Smooth muscle cell (in vitro differentiated cells): ENCODE measurements at regions not wholly inside any gene's neighbourhood (a gene's known extent, or its start where the extent isn't known, plus 50 kb on each side); places are given as distances from the start of the nearest gene placed in this dataset.

Experiments used
- DNase-seq: peaks from one replicate; lab custom pipeline; 2025; ENCODE audit not compliant: unreplicated experiment; lab: John Stamatoyannopoulos, UW
- H2AFZ ChIP-seq: fragments of 200-600 bp; sonication (generic); 2 replicates; pipeline ENCODE4 v1.6.0; 2016; ENCODE audit warnings: antibody characterized with exemption, low read depth, mild to moderate bottlenecking
- H3F3A ChIP-seq: fragments of 200-600 bp; sonication (generic); 2 replicates; pipeline ENCODE4 v1.6.0; 2017; ENCODE audit warnings: antibody characterized with exemption, low read depth
- H3K27ac ChIP-seq: fragments of 200-600 bp; sonication (generic); 2 replicates; pipeline ENCODE4 v1.5.1; 2016; ENCODE audit warnings: low read depth, mild to moderate bottlenecking
- H3K27me3 ChIP-seq: fragments of 200-600 bp; sonication (generic); 2 replicates; pipeline ENCODE4 v1.6.1; 2016; ENCODE audit warnings: low read depth, mild to moderate bottlenecking
- H3K36me3 ChIP-seq: fragments of 200-600 bp; sonication (generic); 2 replicates; pipeline ENCODE4 v1.5.1; 2016; ENCODE audit warnings: low read depth
- H3K4me1 ChIP-seq: fragments of 200-600 bp; sonication (generic); 2 replicates; pipeline ENCODE4 v1.5.1; 2016; ENCODE audit warnings: low read depth
- H3K4me2 ChIP-seq: fragments of 200-600 bp; sonication (generic); 2 replicates; pipeline ENCODE4 v1.6.0; 2016; ENCODE audit warnings: mild to moderate bottlenecking
- H3K4me3 ChIP-seq: fragments of 200-600 bp; sonication (generic); 2 replicates; pipeline ENCODE4 v1.5.1; 2016; ENCODE audit warnings: mild to moderate bottlenecking
- H3K79me2 ChIP-seq: fragments of 200-600 bp; sonication (generic); 2 replicates; pipeline ENCODE4 v1.6.0; 2016; ENCODE audit warnings: low read depth, mild to moderate bottlenecking
- H3K9ac ChIP-seq: fragments of 200-600 bp; sonication (generic); 2 replicates; pipeline ENCODE4 v1.6.0; 2016; ENCODE audit warnings: low read depth
- H3K9me3 ChIP-seq: fragments of 200-600 bp; sonication (generic); replicated peaks from 2 replicates; pipeline ENCODE4 v1.5.1; 2016; ENCODE audit warnings: low read depth
- H4K20me1 ChIP-seq: fragments of 200-600 bp; sonication (generic); 2 replicates; pipeline ENCODE4 v1.6.0; 2016; ENCODE audit warnings: low read depth
- CTCF ChIP-seq: fragments of 200-600 bp; sonication (generic); IDR thresholded peaks from 2 replicates; pipeline ENCODE4 v1.5.1; 2017; ENCODE audit warnings: borderline replicate concordance, mild to moderate bottlenecking, antibody characterized with exemption; ENCODE audit not compliant: insufficient read depth, poor library complexity, severe bottlenecking
- WGBS: methylation state at CpG from one replicate; pipeline ENCODE4 v1.1.7; 2016; ENCODE audit warnings: low lambda C conversion rate; 5-methylcytosine and 5-hydroxymethylcytosine counted together

GRCh38 chr3:156035158-156035557 lies 85.2 kb upstream of the KCNAB1 start:
- 69% methylated on average over 1 of the region's 1 CpG for WGBS

GRCh38 chr3:156036258-156037053 lies 83.9 kb upstream of the KCNAB1 start:
- Histone ChIP-seq H3K79me2 (no peaks in the 10 kb centered on the region), H3K36me3 (no peaks in the 10 kb centered on the region)
- TF ChIP-seq CTCF: no peak

More at GRCh38 chr3:156035158-156035557, 85.2 kb upstream of the KCNAB1 start:
- no peak overlapping the region for H3K27ac ChIP-seq
- no peaks in the 10 kb centered on the region for H3K79me2 ChIP-seq
- no peak overlapping the region for H3K4me3 ChIP-seq
- no peaks in the 10 kb centered on the region for H3K9me3 ChIP-seq
- no peak for DNase-seq
- H2AFZ ChIP-seq: no peak overlapping the region
- H4K20me1 ChIP-seq: no peaks in the 10 kb centered on the region
- no peaks in the 10 kb centered on the region for H3K4me1 ChIP-seq
- no peaks in the 10 kb centered on the region for H3K36me3 ChIP-seq
- no peaks in the 10 kb centered on the region for H3K27me3 ChIP-seq
- no peaks in the 10 kb centered on the region for H3F3A ChIP-seq
- no peak overlapping the region for H3K9ac ChIP-seq
- no peak for TF ChIP-seq CTCF
- no peak overlapping the region for H3K4me2 ChIP-seq

GRCh38 chr3:156037356-156037755 lies 83.0 kb upstream of the KCNAB1 start:
- DNase-seq: no peak
- no peak overlapping the region for H3K9ac ChIP-seq
- H3K4me3 ChIP-seq: no peak overlapping the region
- H3K4me1 ChIP-seq: no peaks in the 10 kb centered on the region
- no peak overlapping the region for H2AFZ ChIP-seq
- TF ChIP-seq CTCF: no peak
- no peaks in the 10 kb centered on the region for H3K79me2 ChIP-seq
- no peaks in the 10 kb centered on the region for H4K20me1 ChIP-seq
- no peaks in the 10 kb centered on the region for H3K9me3 ChIP-seq
- H3K36me3 ChIP-seq: no peaks in the 10 kb centered on the region
- H3F3A ChIP-seq: no peaks in the 10 kb centered on the region
- no peak overlapping the region for H3K27ac ChIP-seq
- no peak overlapping the region for H3K4me2 ChIP-seq
- H3K27me3 ChIP-seq: no peaks in the 10 kb centered on the region

More at GRCh38 chr3:156036258-156037053, 83.9 kb upstream of the KCNAB1 start:
- Histone ChIP-seq H3K4me1 (no peaks in the 10 kb centered on the region), H3F3A (no peaks in the 10 kb centered on the region), H4K20me1 (no peaks in the 10 kb centered on the region), H3K9ac (no peak overlapping the region), H3K4me2 (no peak overlapping the region), H3K27me3 (no peaks in the 10 kb centered on the region), H3K4me3 (no peak overlapping the region), H3K27ac (no peak overlapping the region), H2AFZ (no peak overlapping the region), H3K9me3 (no peaks in the 10 kb centered on the region)
- 90% methylated on average over 6 of the region's 6 CpGs for WGBS
- no peak for DNase-seq

DNA sequence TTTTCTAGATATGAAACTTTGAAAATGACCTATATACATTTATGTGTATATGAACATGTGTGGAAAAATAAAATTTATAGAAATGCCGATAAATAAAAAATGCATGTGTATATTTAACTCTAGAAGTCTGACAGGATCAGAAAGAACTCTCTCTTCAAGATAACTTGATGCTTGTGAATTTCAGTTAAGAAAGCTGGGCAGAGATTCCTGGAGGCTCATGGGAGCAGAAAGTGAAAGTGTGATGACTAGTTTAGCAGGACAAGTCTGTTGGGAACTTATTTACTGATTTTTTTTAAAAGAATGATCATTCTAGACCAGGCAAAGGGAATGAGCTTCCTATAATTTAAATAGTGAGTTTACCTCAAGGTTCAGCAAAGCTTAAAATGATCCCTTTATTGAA lies 81.5 kb upstream of the KCNAB1 start:
- no peak for TF ChIP-seq CTCF
- H3K4me2 ChIP-seq: no peak overlapping the region
- H3K27ac ChIP-seq: no peak overlapping the region
- H3K4me1 ChIP-seq: no peaks in the 10 kb centered on the region
- no peak overlapping the region for H3K4me3 ChIP-seq
- no peaks in the 10 kb centered on the region for H3K79me2 ChIP-seq
- no peaks in the 10 kb centered on the region for H3K36me3 ChIP-seq
- H3F3A ChIP-seq: no peaks in the 10 kb centered on the region
- peak overlapping the region; percentile 0 for H2AFZ ChIP-seq
- DNase-seq: no peak
- WGBS: 97% methylated on average over 1 of the region's 1 CpG
- no peaks in the 10 kb centered on the region for H4K20me1 ChIP-seq
- no peak overlapping the region for H3K9ac ChIP-seq
- H3K27me3 ChIP-seq: no peaks in the 10 kb centered on the region
- H3K9me3 ChIP-seq: no peaks in the 10 kb centered on the region
